ENCODE measurements at regions not wholly inside any gene's neighbourhood (a gene's known extent, or its start where the extent isn't known, plus 50 kb on each side); places are given as distances from the start of the nearest gene placed in this dataset.

DNA sequence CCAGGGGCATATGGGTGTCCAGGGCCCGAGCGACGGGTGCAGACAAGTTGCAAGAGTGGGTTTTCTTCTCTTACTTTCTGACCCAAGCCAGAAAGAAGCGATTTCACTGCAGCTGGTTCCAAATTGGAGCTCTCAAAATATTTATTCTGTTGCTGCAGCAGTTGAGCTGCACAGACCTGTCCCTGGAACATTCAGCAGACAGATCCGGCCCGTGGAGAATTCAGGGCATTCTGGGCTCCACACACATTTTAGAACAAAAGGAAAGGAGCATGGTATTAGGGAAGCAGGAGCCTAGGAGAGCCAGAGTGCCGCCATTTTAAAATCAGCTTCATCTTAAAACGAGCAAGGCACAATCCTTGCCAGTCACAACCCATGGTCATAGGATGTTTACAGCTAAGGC lies 135.3 kb upstream of the TPM1 start:
- TF ChIP-seq, protein P1, sequence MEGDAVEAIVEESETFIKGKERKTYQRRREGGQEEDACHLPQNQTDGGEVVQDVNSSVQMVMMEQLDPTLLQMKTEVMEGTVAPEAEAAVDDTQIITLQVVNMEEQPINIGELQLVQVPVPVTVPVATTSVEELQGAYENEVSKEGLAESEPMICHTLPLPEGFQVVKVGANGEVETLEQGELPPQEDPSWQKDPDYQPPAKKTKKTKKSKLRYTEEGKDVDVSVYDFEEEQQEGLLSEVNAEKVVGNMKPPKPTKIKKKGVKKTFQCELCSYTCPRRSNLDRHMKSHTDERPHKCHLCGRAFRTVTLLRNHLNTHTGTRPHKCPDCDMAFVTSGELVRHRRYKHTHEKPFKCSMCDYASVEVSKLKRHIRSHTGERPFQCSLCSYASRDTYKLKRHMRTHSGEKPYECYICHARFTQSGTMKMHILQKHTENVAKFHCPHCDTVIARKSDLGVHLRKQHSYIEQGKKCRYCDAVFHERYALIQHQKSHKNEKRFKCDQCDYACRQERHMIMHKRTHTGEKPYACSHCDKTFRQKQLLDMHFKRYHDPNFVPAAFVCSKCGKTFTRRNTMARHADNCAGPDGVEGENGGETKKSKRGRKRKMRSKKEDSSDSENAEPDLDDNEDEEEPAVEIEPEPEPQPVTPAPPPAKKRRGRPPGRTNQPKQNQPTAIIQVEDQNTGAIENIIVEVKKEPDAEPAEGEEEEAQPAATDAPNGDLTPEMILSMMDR (IDR thresholded peaks at IDR 0.05) = no peak
- no peak for TF ChIP-seq EP300 (IDR thresholded peaks at IDR 0.05)
